Activated naive CD4-positive, alpha-beta T cell treated with anti-CD3 and anti-CD28 coated beads, Interleukin-2, amount 10 ng/mL, durations not matched to agents 7 days and 5 days (primary cell): ENCODE measurements at regions not wholly inside any gene's neighbourhood (a gene's known extent, or its start where the extent isn't known, plus 50 kb on each side); places are given as distances from the start of the nearest gene placed in this dataset.

ENCODE experiments used
- CTCF ChIA-PET: fragments of 350-600 bp; sonication (Branson Sonifier 250); formaldehyde crosslinking; loops from one replicate; lab custom pipeline; 2021; ENCODE audit warnings: antibody characterized with exemption; lab: Charles Lee
- DNase-seq: peaks from one replicate; pipeline ENCODE4 v3.0.0-alpha.2; 2020
- H3K27ac Mint-ChIP-seq: one replicate; pipeline ENCODE4 v1.8.0; 2021; ENCODE audit warnings: mild to moderate bottlenecking, moderate library complexity, mixed read lengths
- H3K27me3 Mint-ChIP-seq: one replicate; pipeline ENCODE4 v1.8.0; 2021; ENCODE audit warnings: mild to moderate bottlenecking, mixed read lengths
- H3K36me3 Mint-ChIP-seq: one replicate; pipeline ENCODE4 v1.8.0; 2021; ENCODE audit warnings: mixed read lengths
- H3K4me1 Mint-ChIP-seq: one replicate; pipeline ENCODE4 v1.8.0; 2021; ENCODE audit warnings: mixed read lengths
- H3K4me3 Mint-ChIP-seq: one replicate; pipeline ENCODE4 v1.8.0; 2021; ENCODE audit warnings: mild to moderate bottlenecking, moderate library complexity, mixed read lengths
- H3K9me3 Mint-ChIP-seq: one replicate; pipeline ENCODE4 v1.8.0; 2021; ENCODE audit warnings: mixed read lengths

DNA sequence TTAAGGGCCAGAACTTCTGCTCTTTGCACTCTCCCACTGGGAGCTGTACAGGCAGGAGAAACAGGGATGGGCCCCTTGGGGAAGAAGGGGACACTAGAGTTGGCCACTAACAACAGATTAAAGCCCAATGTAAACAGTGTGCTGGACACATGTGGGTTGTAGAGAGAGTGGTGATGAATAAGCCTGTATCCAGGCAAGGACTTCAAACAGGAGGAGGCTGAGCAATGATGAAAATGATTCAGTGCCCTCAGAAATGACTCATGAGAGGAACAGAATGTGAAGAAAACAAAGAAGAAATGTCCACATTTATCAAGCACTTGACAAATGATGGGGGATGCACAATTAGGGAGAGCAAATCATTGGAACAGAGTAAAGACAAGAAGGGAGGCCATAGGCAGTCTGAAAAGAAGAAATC, 242.3 kb downstream of the TBX18 start:
- no peaks in the 10 kb centered on the region for H3K4me1 Mint-ChIP-seq
- CTCF ChIA-PET = no interaction called here
- H3K27ac Mint-ChIP-seq = no peak overlapping the region
- no peak for DNase-seq
- no peaks in the 10 kb centered on the region for H3K9me3 Mint-ChIP-seq
- no peaks in the 10 kb centered on the region for H3K27me3 Mint-ChIP-seq
- H3K36me3 Mint-ChIP-seq = no peaks in the 10 kb centered on the region
- H3K4me3 Mint-ChIP-seq = no peak overlapping the region

DNA sequence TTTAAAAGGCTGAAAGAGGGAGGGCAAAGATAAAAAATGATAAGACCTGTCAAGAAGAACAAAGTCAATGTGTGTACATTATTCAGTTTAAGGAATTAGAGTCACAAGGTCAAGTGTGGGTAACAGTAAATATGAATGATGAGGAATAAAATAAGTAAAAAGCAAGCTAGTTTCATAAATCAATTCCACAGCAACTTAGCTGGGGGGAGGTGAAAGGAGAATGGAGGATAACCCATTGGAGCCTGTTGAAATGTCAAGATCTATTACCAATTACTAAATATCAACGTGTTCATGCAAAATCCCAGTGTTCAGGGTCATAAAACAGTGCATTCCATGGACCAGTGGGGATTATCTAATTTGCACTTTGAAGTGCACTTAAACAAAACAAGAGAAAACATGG, 242.9 kb downstream of the TBX18 start:
- no peak for DNase-seq
- Mint-ChIP-seq H3K27ac (no peak overlapping the region), H3K4me3 (no peak overlapping the region), H3K36me3 (no peaks in the 10 kb centered on the region), H3K9me3 (no peaks in the 10 kb centered on the region), H3K27me3 (no peaks in the 10 kb centered on the region), H3K4me1 (no peaks in the 10 kb centered on the region)
- CTCF ChIA-PET = no interaction called here

- H3K27me3 Mint-ChIP-seq = no peaks in the 10 kb centered on the region
- H3K36me3 Mint-ChIP-seq = no peaks in the 10 kb centered on the region
- H3K4me3 Mint-ChIP-seq = no peak overlapping the region
- H3K4me1 Mint-ChIP-seq = no peaks in the 10 kb centered on the region
- CTCF ChIA-PET = no interaction called here
- H3K9me3 Mint-ChIP-seq = no peaks in the 10 kb centered on the region
- no peak overlapping the region for H3K27ac Mint-ChIP-seq
- no peak for DNase-seq
Measured at GRCh38 chr6:84517741-84518530, 246.5 kb downstream of the TBX18 start.

DNA sequence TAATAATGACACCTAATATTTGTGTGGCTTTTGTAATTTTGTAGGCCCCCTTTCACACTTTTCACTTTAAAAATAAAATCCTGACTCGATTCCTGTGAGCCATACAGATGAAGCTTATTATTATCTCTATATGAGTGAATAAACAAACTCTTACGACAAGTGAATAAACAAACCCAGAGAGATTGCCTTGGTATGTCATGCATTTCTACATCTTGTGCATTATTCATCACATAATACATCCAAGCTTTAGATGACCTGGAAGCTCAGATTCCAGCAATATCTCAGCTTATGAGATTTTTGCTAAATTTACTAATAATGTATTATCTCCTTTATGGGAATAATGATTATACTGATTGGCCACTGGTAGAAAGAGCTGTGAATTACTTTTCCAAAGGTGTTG, 248.2 kb downstream of the TBX18 start:
- H3K27me3 Mint-ChIP-seq = no peaks in the 10 kb centered on the region

DNA sequence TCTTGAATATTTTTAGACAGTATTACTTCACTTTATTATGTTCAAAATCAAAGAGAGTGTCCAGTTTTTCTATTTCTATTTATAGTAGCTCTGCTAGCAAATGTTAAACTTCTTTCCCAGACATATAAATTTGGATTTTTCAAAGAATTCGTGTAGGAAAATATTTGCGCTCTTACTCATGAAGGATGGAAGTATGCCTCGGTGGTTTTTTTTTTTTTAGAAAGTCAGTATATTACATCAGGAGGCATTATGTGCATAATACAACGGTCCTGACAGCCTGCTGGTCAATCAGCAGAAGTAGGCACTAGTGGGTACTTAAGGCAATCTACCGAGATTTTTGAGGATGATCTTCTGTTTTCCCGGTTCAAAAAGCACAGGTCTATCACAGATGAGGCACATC, 249.3 kb downstream of the TBX18 start:
- no peak overlapping the region for H3K4me3 Mint-ChIP-seq
- H3K36me3 Mint-ChIP-seq = no peaks in the 10 kb centered on the region
- H3K4me1 Mint-ChIP-seq = no peaks in the 10 kb centered on the region
- no peak overlapping the region for H3K27ac Mint-ChIP-seq
- H3K9me3 Mint-ChIP-seq = no peaks in the 10 kb centered on the region
- CTCF ChIA-PET = no interaction called here
- DNase-seq = no peak
- H3K27me3 Mint-ChIP-seq = no peaks in the 10 kb centered on the region

More for the DNA sequence above, 248.2 kb downstream of the TBX18 start:
- Mint-ChIP-seq H3K36me3 (no peaks in the 10 kb centered on the region), H3K4me1 (no peaks in the 10 kb centered on the region), H3K4me3 (no peak overlapping the region), H3K27ac (no peak overlapping the region), H3K9me3 (no peaks in the 10 kb centered on the region)
- DNase-seq = no peak
- CTCF ChIA-PET = no interaction called here

- no peaks in the 10 kb centered on the region for H3K36me3 Mint-ChIP-seq
- H3K9me3 Mint-ChIP-seq = no peaks in the 10 kb centered on the region
- CTCF ChIA-PET = no interaction called here
- H3K27me3 Mint-ChIP-seq = no peaks in the 10 kb centered on the region
- no peak overlapping the region for H3K4me3 Mint-ChIP-seq
- H3K27ac Mint-ChIP-seq = no peak overlapping the region
- no peaks in the 10 kb centered on the region for H3K4me1 Mint-ChIP-seq
- no peak for DNase-seq
Measured at GRCh38 chr6:84514089-84514971, 250.1 kb downstream of the TBX18 start.

- no peaks in the 10 kb centered on the region for H3K9me3 Mint-ChIP-seq
- H3K27ac Mint-ChIP-seq = no peak overlapping the region
- H3K4me3 Mint-ChIP-seq = no peak overlapping the region
- H3K36me3 Mint-ChIP-seq = no peaks in the 10 kb centered on the region
- no peaks in the 10 kb centered on the region for H3K27me3 Mint-ChIP-seq
- CTCF ChIA-PET = no interaction called here
- H3K4me1 Mint-ChIP-seq = no peaks in the 10 kb centered on the region
- no peak for DNase-seq
Measured at GRCh38 chr6:84512391-84512790, 252.0 kb downstream of the TBX18 start.

DNA sequence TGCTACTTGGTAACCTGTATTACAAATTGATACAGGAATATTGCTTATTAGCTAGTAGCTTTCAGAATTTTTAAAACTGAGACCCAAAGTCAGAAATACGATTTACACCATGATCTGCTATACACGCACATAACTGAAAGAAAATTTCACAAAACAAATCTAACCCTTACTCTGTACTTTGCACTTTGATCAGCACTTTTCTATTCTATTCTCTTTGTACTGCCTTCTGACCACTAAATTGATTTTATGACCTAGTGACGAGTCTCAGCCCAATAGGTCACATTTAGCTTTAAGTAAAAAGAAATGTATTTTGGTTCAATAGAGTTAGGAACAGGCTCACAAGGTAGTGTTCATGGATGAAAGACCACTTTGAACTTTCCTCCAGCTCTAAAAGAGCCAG, 252.5 kb downstream of the TBX18 start:
- H3K27me3 Mint-ChIP-seq = no peaks in the 10 kb centered on the region
- no peak overlapping the region for H3K4me3 Mint-ChIP-seq
- H3K9me3 Mint-ChIP-seq = no peaks in the 10 kb centered on the region
- DNase-seq = no peak
- H3K36me3 Mint-ChIP-seq = no peaks in the 10 kb centered on the region
- CTCF ChIA-PET = no interaction called here
- no peak overlapping the region for H3K27ac Mint-ChIP-seq
- H3K4me1 Mint-ChIP-seq = no peaks in the 10 kb centered on the region

DNA sequence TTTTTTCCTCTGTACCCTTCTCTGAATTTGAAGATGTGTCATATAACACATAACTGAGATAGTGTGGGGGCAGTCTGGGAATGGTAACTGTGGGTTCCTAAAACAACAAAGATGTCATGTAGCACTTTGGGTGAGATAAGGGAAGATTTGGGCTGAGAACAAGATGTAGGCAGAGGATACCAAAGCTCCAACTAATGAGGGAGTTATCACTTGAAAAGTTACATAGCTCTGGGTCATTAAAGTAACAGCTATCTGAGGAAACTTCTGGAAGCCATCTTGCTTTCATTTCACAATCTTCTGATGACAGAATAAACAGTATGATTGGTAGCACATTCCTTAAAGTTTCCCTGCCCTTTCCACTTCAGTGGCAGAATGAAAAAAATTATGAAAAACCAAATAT, 255.4 kb downstream of the TBX18 start:
- no peak for DNase-seq
- H3K27me3 Mint-ChIP-seq = no peaks in the 10 kb centered on the region
- no peak overlapping the region for H3K27ac Mint-ChIP-seq
- no peak overlapping the region for H3K4me3 Mint-ChIP-seq
- H3K9me3 Mint-ChIP-seq = peaks cover 2% of the 10 kb centered on the region
- H3K4me1 Mint-ChIP-seq = no peaks in the 10 kb centered on the region
- CTCF ChIA-PET = no interaction called here
- H3K36me3 Mint-ChIP-seq = no peaks in the 10 kb centered on the region

DNA sequence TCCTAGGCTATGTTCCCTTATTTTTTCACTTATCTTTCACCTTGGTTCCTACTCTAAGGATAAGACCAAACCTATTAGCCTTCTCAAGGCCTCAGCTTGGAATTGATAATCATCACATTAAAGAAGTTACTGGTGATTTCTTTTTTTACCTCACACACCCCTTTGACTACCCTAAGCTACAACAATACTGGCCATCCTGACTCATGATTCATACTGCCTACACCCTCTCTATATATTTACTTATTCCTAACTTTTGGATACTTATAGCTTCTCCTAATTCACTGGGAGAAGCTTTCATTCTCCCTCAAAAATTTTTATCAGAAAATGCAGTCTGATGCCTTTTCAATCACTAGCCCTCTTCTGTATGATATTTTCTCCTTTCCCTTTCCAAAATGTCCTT, 256.1 kb downstream of the TBX18 start:
- CTCF ChIA-PET = no interaction called here
- no peak for DNase-seq
- Mint-ChIP-seq H3K27ac (no peak overlapping the region), H3K27me3 (no peaks in the 10 kb centered on the region), H3K4me3 (no peak overlapping the region), H3K9me3 (peaks cover 2% of the 10 kb centered on the region), H3K36me3 (no peaks in the 10 kb centered on the region), H3K4me1 (no peaks in the 10 kb centered on the region)

- Mint-ChIP-seq H3K27ac (no peak overlapping the region), H3K4me1 (no peaks in the 10 kb centered on the region), H3K27me3 (no peaks in the 10 kb centered on the region), H3K4me3 (no peak overlapping the region), H3K36me3 (no peaks in the 10 kb centered on the region), H3K9me3 (peaks cover 2% of the 10 kb centered on the region)
- CTCF ChIA-PET = no interaction called here
- no peak for DNase-seq
Measured at GRCh38 chr6:84504025-84504424, 260.4 kb downstream of the TBX18 start.

GRCh38 chr6:84501315-84501714, 263.1 kb downstream of the TBX18 start:
- H3K4me1 Mint-ChIP-seq = no peaks in the 10 kb centered on the region
- DNase-seq = no peak
- H3K27ac Mint-ChIP-seq = no peak overlapping the region
- CTCF ChIA-PET = no interaction called here
- no peak overlapping the region for H3K4me3 Mint-ChIP-seq
- H3K27me3 Mint-ChIP-seq = no peaks in the 10 kb centered on the region
- H3K9me3 Mint-ChIP-seq = peaks cover 4% of the 10 kb centered on the region
- H3K36me3 Mint-ChIP-seq = no peaks in the 10 kb centered on the region

DNA sequence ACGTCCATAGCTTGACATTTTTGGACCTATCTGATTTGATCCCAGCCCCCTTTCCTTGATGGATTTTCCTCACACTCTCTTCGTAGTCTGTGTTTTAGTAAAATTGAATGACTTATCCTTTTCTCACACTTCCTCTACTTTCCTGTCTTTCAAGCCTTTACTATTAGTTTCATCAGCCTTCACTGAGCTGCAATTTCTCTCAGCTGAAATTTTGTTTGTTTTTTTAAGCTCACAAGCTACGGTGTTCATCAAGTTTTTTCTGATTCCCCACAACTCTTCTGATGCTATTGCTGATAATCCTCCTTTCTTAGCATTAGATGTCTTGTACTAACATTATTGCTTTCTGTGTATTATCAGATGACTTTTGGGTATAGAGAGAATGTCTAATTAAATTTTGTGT, 263.7 kb downstream of the TBX18 start:
- peaks cover 3% of the 10 kb centered on the region for H3K9me3 Mint-ChIP-seq
- H3K27me3 Mint-ChIP-seq = no peaks in the 10 kb centered on the region
- H3K27ac Mint-ChIP-seq = no peak overlapping the region
- H3K36me3 Mint-ChIP-seq = no peaks in the 10 kb centered on the region
- no peak overlapping the region for H3K4me3 Mint-ChIP-seq
- no peaks in the 10 kb centered on the region for H3K4me1 Mint-ChIP-seq
- no peak for DNase-seq
- CTCF ChIA-PET = no interaction called here

GRCh38 chr6:84498905-84499304, 265.5 kb downstream of the TBX18 start:
- Mint-ChIP-seq H3K9me3 (peaks cover 2% of the 10 kb centered on the region), H3K27me3 (no peaks in the 10 kb centered on the region), H3K36me3 (no peaks in the 10 kb centered on the region), H3K4me1 (no peaks in the 10 kb centered on the region), H3K4me3 (no peak overlapping the region), H3K27ac (no peak overlapping the region)
- CTCF ChIA-PET = no interaction called here
- no peak for DNase-seq
